GM18873 (cell line): ENCODE measurements at regions not wholly inside any gene's neighbourhood (a gene's known extent, or its start where the extent isn't known, plus 50 kb on each side); places are given as distances from the start of the nearest gene placed in this dataset.

Experiments
- ATAC-seq: cut with Tn5 transposase; IDR thresholded peaks from one replicate; pipeline ENCODE4 v1.9.1; 2021; ENCODE audit warnings: mild to moderate bottlenecking, moderate library complexity, moderate number of reproducible peaks; ENCODE audit not compliant: unreplicated experiment, low FRiP score

- no peak for ATAC-seq
Observed at GRCh38 chr7:25279705-25280104, 51.4 kb upstream of the NPVF start.

- ATAC-seq, result no peak
Observed at GRCh38 chr7:25280181-25280580, 51.9 kb upstream of the NPVF start.

- ATAC-seq, result no peak
Observed at GRCh38 chr7:25282194-25282593, 53.9 kb upstream of the NPVF start.

GRCh38 chr7:25286756-25287155, 58.5 kb upstream of the NPVF start:
- ATAC-seq, result no peak

- ATAC-seq, result no peak
Observed at GRCh38 chr7:25287291-25287690, 59.0 kb upstream of the NPVF start.

- no peak for ATAC-seq
Observed at GRCh38 chr7:25288556-25289307, 60.4 kb upstream of the NPVF start.

GRCh38 chr7:25289518-25289917, 61.2 kb upstream of the NPVF start:
- no peak for ATAC-seq

GRCh38 chr7:25294624-25295023, 66.3 kb upstream of the NPVF start:
- no peak for ATAC-seq

- no peak for ATAC-seq
Observed at GRCh38 chr7:25295387-25295786, 67.1 kb upstream of the NPVF start.

GRCh38 chr7:25296086-25296485, 67.8 kb upstream of the NPVF start:
- no peak for ATAC-seq

GRCh38 chr7:25297278-25297677, 69.0 kb upstream of the NPVF start:
- ATAC-seq, result no peak

GRCh38 chr7:25303281-25304181, 75.2 kb upstream of the NPVF start:
- ATAC-seq, result no peak

GRCh38 chr7:25304691-25305090, 76.4 kb upstream of the NPVF start:
- no peak for ATAC-seq

- ATAC-seq, result no peak
Observed at GRCh38 chr7:25305831-25306230, 77.5 kb upstream of the NPVF start.

- no peak for ATAC-seq
Observed at GRCh38 chr7:25307624-25308023, 79.3 kb upstream of the NPVF start.

- ATAC-seq, result no peak
Observed at GRCh38 chr7:25308246-25308645, 80.0 kb upstream of the NPVF start.

- no peak for ATAC-seq
Observed at GRCh38 chr7:25308906-25309705, 80.8 kb upstream of the NPVF start.

- no peak for ATAC-seq
Observed at GRCh38 chr7:25310896-25311295, 82.6 kb upstream of the NPVF start.

- ATAC-seq, result no peak
Observed at GRCh38 chr7:25311346-25311745, 83.1 kb upstream of the NPVF start.

GRCh38 chr7:25312968-25313367, 84.7 kb upstream of the NPVF start:
- no peak for ATAC-seq

GRCh38 chr7:25313526-25313925, 85.2 kb upstream of the NPVF start:
- no peak for ATAC-seq
